GM18519 (cell line): ENCODE measurements at regions not wholly inside any gene's neighbourhood (a gene's known extent, or its start where the extent isn't known, plus 50 kb on each side); places are given as distances from the start of the nearest gene placed in this dataset.
"Not testable (repeated sequence)": the region's sequence is repeated elsewhere in the genome, so short reads cannot be mapped to it uniquely, and the experiment has no call there.

ENCODE experiments used
- ATAC-seq: cut with Tn5 transposase; IDR thresholded peaks from one replicate; pipeline ENCODE4 v1.9.1; 2021; ENCODE audit warnings: mild to moderate bottlenecking, moderate library complexity; ENCODE audit not compliant: unreplicated experiment, low FRiP score

DNA sequence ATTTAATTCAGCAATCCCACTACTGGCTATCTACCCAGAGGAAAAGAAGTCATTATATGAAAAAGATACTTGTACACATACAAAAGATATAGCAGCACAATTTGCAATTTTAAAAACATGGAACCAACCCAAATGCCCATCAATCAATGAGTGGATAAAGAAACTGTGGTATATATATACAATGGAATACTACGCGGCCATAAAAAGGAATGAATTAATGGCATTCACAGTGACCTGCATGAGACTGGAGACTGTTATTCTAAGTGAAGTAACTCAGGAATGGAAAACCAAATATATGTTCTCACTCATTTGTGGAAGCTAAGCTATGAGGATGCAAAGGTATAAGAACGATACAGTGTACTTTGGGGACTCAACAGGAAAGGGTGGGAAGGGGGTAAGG, 102.8 kb upstream of the KCNMA1 start:
- not testable (repeated sequence) for ATAC-seq

DNA sequence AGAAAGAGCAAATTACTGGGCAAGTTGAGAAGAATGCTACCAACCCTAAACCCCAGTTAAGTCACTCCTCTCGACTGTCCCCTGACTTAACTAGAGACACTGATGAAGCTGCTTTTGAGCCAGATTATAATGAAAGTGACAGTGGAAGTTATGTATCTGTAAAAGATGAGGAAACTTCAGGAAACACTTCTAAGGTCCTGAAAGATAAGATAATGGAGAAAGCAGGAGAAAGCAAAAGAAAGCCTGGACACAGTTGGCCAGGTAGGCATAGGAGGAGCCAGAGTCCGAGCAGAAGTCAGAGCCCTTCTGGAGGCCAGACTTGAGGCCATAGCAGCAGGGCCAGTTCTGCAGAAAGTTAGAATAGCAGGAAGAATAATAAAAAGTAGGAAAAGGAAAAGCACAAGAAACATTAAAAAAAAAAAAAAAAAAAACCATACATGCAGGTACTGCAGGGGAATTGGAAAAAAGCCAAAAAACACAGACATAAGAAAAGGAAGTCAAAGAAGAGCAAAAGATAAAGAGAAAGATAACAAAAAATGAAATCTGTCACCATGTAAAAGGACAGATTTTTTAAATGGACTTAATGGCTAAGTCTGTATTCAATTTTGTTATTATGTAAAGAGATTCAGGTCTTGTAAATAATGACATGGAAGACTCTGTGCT, 101.0 kb upstream of the KCNMA1 start:
- no peak for ATAC-seq

DNA sequence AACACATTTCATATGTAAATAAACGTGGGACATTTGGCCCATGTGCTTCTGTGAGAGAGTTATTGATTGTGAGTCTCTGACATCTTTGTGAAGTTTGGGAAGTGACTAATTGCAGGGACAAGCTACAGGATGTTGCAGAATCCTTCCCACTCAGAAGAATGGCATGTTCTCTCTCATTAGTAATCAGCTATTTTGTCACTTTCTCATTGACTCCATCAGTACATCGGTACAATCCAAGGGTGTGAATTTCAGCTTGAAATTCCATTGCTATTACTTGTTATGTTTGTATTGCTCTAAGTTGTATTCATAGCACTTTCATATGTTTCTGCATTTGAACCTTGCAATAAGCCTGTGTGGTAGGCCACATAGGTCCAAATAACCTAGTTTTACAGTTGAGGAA, 100.0 kb upstream of the KCNMA1 start:
- no peak for ATAC-seq

DNA sequence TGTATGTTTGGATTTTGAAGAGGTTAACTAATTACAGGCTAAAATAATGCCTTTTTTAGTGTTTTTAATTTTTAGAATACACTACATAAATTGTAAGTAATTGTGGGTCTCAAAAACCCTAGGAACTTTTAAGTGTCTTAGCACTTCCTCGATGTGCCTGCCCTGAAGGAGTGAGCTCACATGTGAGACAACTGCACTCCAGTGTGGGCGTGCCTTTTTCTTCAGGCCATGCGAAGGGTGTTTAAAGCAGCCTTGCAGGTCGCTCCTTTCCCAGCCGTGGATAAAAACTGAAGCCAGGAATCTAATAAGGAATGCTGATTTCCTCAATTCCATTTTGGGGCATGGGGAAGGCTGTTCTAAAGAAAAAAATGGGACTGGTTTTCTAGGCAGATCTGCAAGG, 97.5 kb upstream of the KCNMA1 start:
- ATAC-seq: not testable (repeated sequence)

- no peak for ATAC-seq
These were observed 94.8 kb upstream of the KCNMA1 start for GRCh38 chr10:77732213-77733003.

GRCh38 chr10:77727481-77727880, 89.9 kb upstream of the KCNMA1 start:
- ATAC-seq: no peak

DNA sequence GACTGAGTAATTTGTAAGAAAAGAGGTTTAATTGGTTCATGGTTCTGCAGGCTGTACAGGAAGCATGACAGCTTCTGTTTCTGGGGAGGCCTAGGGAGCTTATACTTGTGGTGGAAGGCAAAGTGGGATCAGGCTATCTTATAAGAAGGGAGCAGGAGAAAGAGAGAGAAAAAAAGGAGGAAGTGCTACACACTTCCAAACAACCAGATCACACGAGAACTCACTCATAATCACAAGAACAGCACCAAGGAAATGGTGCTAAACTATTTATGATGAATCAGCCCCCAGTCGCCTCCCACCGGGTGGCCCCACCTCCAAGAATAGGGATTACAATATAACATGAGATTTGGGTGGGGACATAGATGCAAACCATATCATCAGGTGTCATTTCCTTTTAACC, 89.1 kb upstream of the KCNMA1 start:
- no peak for ATAC-seq

DNA sequence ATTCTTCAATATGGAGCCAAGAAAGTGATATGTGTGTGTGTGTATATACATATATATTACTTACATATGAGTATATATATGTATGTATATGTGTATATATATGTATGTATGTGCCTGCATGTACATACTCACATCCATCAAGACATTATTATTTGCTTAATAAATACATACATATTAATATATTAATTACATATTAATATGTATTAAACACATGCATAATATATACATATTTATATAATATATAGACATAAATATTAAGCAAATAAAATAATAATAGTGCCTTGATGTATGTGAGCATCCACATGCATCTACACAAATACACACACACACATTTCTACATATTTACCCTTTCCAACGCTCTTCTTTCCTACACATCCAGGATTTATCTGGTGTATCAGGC, 88.7 kb upstream of the KCNMA1 start:
- ATAC-seq: no peak

DNA sequence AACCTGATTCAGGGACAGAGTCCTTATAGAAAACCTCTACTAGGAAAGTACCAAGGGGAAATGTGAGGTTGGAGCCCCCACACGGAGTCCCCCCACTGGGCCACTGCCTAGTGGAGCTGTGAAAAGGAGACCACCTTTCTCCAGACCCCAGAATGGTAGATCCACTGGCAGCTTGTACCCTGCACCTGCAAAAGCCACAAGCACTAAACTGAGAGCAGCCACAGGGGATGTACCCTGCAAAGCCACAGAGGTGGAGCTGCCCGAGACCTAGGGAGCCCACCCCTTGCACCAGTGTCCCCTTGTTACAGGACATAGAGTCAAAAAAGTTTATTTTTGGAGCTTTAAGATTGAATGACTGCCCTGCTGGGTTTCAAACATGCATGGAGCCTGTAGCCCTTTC, 87.2 kb upstream of the KCNMA1 start:
- no peak for ATAC-seq

DNA sequence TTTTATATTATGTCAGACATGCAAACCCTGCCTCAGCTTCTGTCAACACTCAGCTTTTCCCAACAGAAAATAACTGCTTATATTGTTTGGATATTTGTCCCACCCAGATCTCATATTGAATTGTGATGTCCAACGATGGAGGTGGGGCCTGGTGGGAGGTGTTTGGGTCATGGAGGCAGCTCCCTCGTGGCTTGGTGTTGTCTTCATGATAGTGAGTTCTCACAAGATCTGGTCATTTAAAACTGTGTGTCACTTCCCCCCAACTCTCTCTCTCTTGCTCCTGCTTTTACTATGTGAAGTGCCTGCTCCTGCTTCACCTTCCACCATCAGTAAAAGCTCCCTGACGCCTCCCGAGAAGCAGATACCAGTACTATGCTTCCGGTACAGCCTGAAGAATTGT, 85.8 kb upstream of the KCNMA1 start:
- no peak for ATAC-seq

DNA sequence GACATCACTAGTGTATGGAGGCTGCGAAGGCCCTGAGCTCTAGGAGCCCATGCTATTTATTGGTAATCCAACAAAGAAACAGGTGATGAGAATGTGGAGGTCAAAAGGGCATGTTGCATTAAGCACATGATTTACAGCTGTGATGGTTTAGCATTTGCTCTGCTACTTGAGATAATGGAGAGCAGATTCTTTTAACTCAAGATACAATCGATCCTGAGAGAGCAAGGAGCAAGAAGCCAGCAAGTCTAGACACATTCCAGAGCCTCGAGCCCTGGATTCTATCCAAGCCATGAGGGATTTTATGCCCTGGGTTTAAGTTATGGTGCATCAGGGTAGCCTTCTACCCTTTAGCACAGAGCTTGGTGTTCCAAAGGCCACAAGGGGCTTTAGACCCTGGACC, 85.3 kb upstream of the KCNMA1 start:
- ATAC-seq: not testable (repeated sequence)

- ATAC-seq: no peak
These were observed 84.2 kb upstream of the KCNMA1 start for GRCh38 chr10:77721815-77722214.

DNA sequence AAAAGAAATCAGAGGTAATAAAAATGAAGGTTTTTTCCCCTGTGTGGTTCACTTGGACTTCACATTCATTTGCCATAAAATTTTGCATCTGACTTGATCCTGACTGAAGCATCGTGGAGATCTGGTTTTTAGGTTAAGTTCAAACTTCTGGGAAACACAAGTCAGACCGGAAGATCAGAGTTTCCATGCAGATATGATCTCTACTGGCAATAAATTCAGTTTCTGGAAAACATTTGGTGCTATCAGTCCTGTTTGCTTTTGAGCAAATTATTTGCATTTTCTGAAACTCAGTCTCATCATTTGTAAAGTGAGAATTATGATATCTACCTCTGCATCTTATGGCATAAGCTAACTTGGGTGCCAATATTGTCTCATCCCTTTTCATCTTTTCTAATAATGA, 81.3 kb upstream of the KCNMA1 start:
- ATAC-seq: no peak

DNA sequence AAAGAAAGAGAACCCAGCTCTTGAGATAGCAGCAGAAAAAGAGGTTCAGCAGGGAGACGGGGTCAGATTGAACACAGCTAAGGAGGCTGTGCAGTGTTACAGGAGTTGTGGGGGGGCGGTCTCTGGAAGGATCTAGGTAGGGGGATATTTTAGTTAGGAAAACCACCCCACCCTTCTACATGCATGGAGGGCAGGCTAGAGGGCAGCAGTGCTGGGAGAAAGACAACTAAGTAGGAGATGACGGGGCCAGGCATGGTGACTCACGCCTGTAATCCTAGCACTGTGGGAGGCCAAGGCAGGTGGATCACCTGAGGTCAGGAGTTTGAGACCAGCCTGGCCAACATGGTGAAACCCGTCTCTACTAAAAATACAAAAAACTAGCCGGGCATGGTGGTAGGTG, 80.7 kb upstream of the KCNMA1 start:
- not testable (repeated sequence) for ATAC-seq

- ATAC-seq: no peak
These were observed 79.7 kb upstream of the KCNMA1 start for GRCh38 chr10:77717336-77717735.

DNA sequence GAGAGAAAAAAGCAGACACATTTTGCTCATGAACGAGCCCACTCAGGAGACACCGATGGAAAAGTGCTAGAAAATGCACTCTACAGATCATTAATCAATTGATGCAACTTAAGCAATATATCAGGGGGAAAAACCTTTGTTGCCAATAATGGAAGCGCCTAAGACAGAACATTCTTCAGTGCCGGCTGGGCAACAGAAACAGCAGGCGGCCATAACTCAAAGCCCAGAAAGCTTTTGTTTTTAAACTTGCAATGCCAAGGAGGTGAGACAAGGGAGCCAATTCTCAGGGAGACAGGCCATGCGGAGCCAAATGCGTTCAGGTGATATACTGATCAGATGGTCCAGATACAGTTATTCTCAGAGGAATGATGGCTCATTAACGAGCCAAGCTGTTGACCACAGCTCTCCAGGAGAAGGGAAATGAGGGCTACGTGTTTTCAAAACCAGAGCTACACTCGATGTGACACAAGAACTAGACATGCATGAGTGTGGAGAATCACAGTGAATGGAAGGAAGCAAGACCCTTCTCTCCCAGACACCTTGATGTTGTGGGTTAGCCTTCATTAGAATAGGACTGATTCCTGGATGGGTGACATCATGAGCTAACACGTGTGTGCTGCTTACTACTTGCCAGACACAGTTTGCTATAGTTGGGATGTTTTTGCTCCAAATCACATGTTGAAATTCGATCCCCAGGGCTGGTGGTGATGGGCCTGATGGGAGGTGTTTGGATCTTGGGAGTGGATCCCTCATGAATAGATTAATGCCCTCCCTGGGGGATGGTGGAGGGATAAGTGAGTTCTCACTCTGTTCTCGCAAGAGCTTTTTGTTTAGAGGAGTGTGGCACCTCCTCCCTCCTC, 79.1 kb upstream of the KCNMA1 start:
- ATAC-seq: no peak

- ATAC-seq: no peak
These were observed 77.9 kb upstream of the KCNMA1 start for GRCh38 chr10:77715536-77715935.

- no peak for ATAC-seq
These were observed 77.5 kb upstream of the KCNMA1 start for GRCh38 chr10:77715088-77715487.

DNA sequence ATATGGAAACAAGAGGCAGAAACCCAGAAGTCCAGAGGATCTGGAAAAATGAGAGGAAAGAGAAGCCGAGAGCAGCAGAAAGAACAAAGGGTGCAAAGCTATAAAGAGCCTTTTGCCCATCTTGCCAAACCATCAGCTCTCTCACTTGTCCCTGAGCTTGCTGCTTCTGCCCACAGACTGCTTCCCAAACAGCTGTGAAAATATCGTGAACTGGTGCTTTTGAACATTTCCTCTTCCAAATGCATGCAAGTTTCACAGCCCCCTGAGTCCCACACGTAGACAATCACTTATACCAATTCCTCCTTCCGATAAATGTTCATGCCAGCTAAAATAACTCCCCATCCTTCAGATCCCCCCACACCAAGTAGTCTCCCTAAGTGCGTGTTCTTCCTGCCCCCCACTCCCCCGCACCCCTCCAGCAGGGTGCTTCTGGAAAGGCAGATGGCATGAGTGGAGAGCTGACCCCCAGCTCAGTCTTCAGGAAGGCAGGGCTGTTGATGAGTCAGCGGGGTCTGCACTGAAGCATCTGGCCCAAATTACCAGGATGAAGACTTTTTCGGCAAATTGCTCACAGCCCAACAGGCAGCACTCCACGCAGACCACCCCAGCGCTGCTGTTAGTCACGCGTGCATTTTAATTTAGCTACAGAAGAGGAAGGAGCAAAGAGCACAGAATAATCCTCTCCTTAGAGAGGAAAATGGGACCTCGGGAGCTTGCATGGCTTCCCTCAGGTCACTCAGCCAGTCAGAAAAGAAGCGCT, 76.1 kb upstream of the KCNMA1 start:
- ATAC-seq: no peak

DNA sequence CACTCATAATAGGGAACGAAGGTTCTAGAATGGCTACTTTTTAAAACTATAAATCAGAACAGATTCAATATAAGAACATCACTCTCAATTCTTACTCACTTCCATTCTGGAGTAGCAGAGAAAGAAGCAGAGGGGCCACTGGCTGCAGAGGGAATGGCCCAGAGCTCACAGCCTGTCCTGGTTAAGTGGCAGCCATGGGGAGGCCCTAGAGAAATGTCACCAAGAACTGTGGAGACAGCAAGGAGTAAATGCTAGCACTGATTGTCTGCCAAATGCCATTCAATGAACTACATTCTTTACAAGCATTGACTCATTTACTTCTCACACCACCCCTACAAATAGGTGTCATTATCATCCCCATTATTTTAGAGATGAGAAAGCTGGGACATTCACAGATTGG, 74.6 kb upstream of the KCNMA1 start:
- ATAC-seq: no peak

DNA sequence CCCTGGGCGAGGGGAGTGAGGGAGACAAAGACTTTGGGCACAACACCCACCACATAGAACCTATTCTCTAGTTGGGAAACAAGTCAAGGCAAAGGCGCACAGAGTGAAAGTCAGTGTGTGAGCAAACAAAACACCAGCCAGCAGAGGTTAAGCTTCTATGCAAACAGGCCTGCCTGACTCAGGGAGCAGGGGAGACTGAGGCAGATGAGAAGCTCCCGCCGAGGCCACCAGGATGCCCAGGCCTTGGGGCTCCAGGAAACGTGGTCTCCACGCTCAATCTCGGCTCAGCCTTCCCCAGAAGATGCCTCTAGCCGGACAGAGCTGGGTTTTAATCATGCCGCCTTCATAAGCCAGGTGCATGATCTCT, 74.1 kb upstream of the KCNMA1 start:
- no peak for ATAC-seq
